Hematopoietic multipotent progenitor cell (in vitro differentiated cells): ENCODE measurements at regions not wholly inside any gene's neighbourhood (a gene's known extent, or its start where the extent isn't known, plus 50 kb on each side); places are given as distances from the start of the nearest gene placed in this dataset.
"Not testable (repeated sequence)": the region's sequence is repeated elsewhere in the genome, so short reads cannot be mapped to it uniquely, and the experiment has no call there.

Experiments used
- DNase-seq, 3 donors: peaks; one replicate each; pipeline ENCODE4 v3.0.0-alpha.2; 2011 to 2015; ENCODE audit warnings: low read depth in 2 of 3, low spot score in 2 of 3

- DNase-seq, result not testable (repeated sequence)
Measured at GRCh38 chr6:144795022-144795421, 509.9 kb downstream of the UTRN start.

GRCh38 chr6:144796070-144796469, 510.9 kb downstream of the UTRN start:
- no peak for DNase-seq

- no peak for DNase-seq
Measured at GRCh38 chr6:144797881-144798589, 512.9 kb downstream of the UTRN start.

- no peak for DNase-seq
Measured at GRCh38 chr6:144804246-144804790, 519.2 kb downstream of the UTRN start.

GRCh38 chr6:144805049-144805448, 519.9 kb downstream of the UTRN start:
- no peak for DNase-seq

GRCh38 chr6:144806222-144806621, 521.1 kb downstream of the UTRN start:
- DNase-seq, result no peak

- DNase-seq, result no peak
Measured at GRCh38 chr6:144809120-144809519, 524.0 kb downstream of the UTRN start.

GRCh38 chr6:144809969-144810368, 524.8 kb downstream of the UTRN start:
- no peak for DNase-seq

GRCh38 chr6:144811140-144811539, 526.0 kb downstream of the UTRN start:
- DNase-seq, result no peak

GRCh38 chr6:144816936-144817335, 531.8 kb downstream of the UTRN start:
- DNase-seq, result no peak

GRCh38 chr6:144820270-144820669, 535.1 kb downstream of the UTRN start:
- DNase-seq, result peak in 1 of 3 donors; percentile 39

GRCh38 chr6:144823131-144823530, 538.0 kb downstream of the UTRN start:
- no peak for DNase-seq

- no peak for DNase-seq
Measured at GRCh38 chr6:144824018-144824417, 538.9 kb downstream of the UTRN start.

GRCh38 chr6:144834426-144835038, 549.4 kb downstream of the UTRN start:
- DNase-seq, result no peak

GRCh38 chr6:144835322-144835973, 550.3 kb downstream of the UTRN start:
- DNase-seq, result no peak

GRCh38 chr6:144840619-144841018, 555.5 kb downstream of the UTRN start:
- no peak for DNase-seq

GRCh38 chr6:144843701-144844100, 558.6 kb downstream of the UTRN start:
- DNase-seq, result no peak

- no peak for DNase-seq
Measured at GRCh38 chr6:144844596-144844995, 559.5 kb downstream of the UTRN start.

GRCh38 chr6:144845186-144845585, 560.1 kb downstream of the UTRN start:
- no peak for DNase-seq

- no peak for DNase-seq
Measured at GRCh38 chr6:144847916-144848315, 562.8 kb downstream of the UTRN start.

GRCh38 chr6:144849920-144850319, 564.8 kb downstream of the UTRN start:
- no peak for DNase-seq

- no peak for DNase-seq
Measured at GRCh38 chr6:144853603-144854002, 568.5 kb downstream of the UTRN start.
